Mesendoderm (in vitro differentiated cells): ENCODE measurements at regions not wholly inside any gene's neighbourhood (a gene's known extent, or its start where the extent isn't known, plus 50 kb on each side); places are given as distances from the start of the nearest gene placed in this dataset.
A peak's percentile ranks its signal among the peaks of the same experiment; 100 is the strongest.

ENCODE experiments used
- DNase-seq: peaks from one replicate; pipeline ENCODE4 v3.0.0; 2013
- H2AK5ac ChIP-seq: 2 replicates; pipeline ENCODE4 v1.6.1; 2013; ENCODE audit warnings: low read length, inconsistent platforms
- H2BK120ac ChIP-seq: 2 replicates; pipeline ENCODE4 v1.6.1; 2013; ENCODE audit warnings: low read depth, mild to moderate bottlenecking, low read length, moderate library complexity, mixed read lengths
- H2BK15ac ChIP-seq: replicated peaks from 2 replicates; pipeline ENCODE4 v1.6.1; 2013; ENCODE audit warnings: low read depth, mild to moderate bottlenecking, moderate library complexity
- H2BK5ac ChIP-seq: 2 replicates; pipeline ENCODE4 v1.6.1; 2013; ENCODE audit warnings: low read length, inconsistent platforms
- H3K18ac ChIP-seq: 2 replicates; pipeline ENCODE4 v1.6.1; 2013; ENCODE audit warnings: mild to moderate bottlenecking, low read length, mixed read lengths
- H3K23ac ChIP-seq: one replicate; pipeline ENCODE4 v1.6.1; 2013; ENCODE audit warnings: low read length
- H3K27ac ChIP-seq: 2 replicates; pipeline ENCODE4 v1.5.1; 2013; ENCODE audit warnings: low read depth, mild to moderate bottlenecking, inconsistent platforms, low read length, moderate library complexity
- H3K27me3 ChIP-seq: 2 replicates; pipeline ENCODE4 v1.6.1; 2013; ENCODE audit warnings: low read length, control low read depth, mild to moderate bottlenecking, inconsistent platforms; ENCODE audit not compliant: insufficient read depth, poor library complexity
- H3K36me3 ChIP-seq: 2 replicates; pipeline ENCODE4 v1.6.1; 2013; ENCODE audit warnings: low read length, inconsistent platforms; ENCODE audit not compliant: control insufficient read depth, insufficient read depth
- H3K4ac ChIP-seq: one replicate; pipeline ENCODE4 v1.6.1; 2013; ENCODE audit warnings: low read depth, mild to moderate bottlenecking, low read length, moderate library complexity
- H3K4me1 ChIP-seq: 2 replicates; pipeline ENCODE4 v1.6.1; 2013; ENCODE audit warnings: low read depth, low read length, inconsistent platforms; ENCODE audit not compliant: control insufficient read depth
- H3K4me2 ChIP-seq: 2 replicates; pipeline ENCODE4 v1.6.1; 2013; ENCODE audit warnings: low read length
- H3K4me3 ChIP-seq: 2 replicates; pipeline ENCODE4 v1.5.1; 2013; ENCODE audit warnings: mild to moderate bottlenecking, low read length
- H3K56ac ChIP-seq: one replicate; pipeline ENCODE4 v1.6.1; 2013; ENCODE audit warnings: low read length
- H3K79me1 ChIP-seq: 2 replicates; pipeline ENCODE4 v1.6.1; 2013; ENCODE audit warnings: low read length, inconsistent platforms
- H3K79me2 ChIP-seq: 2 replicates; pipeline ENCODE4 v1.6.1; 2013; ENCODE audit warnings: mild to moderate bottlenecking, low read length; ENCODE audit not compliant: control insufficient read depth, insufficient read depth
- H3K9ac ChIP-seq: 2 replicates; pipeline ENCODE4 v1.6.1; 2013; ENCODE audit warnings: low read length, inconsistent platforms
- H4K5ac ChIP-seq: one replicate; pipeline ENCODE4 v1.6.1; 2013; ENCODE audit warnings: low read length
- H4K8ac ChIP-seq: one replicate; pipeline ENCODE4 v1.6.1; 2013; ENCODE audit warnings: low read depth, mild to moderate bottlenecking, control low read depth, low read length, moderate library complexity
- WGBS: extraction: QIAGEN DNeasy Blood & Tissue Kit; methylation state at CpG from one replicate; pipeline ENCODE4 v1.1.7; 2013; ENCODE audit warnings: low lambda C conversion rate, missing lambda C conversion rate; ENCODE audit not compliant: insufficient coverage; ENCODE audit errors: extremely low coverage; 5-methylcytosine and 5-hydroxymethylcytosine counted together

DNA sequence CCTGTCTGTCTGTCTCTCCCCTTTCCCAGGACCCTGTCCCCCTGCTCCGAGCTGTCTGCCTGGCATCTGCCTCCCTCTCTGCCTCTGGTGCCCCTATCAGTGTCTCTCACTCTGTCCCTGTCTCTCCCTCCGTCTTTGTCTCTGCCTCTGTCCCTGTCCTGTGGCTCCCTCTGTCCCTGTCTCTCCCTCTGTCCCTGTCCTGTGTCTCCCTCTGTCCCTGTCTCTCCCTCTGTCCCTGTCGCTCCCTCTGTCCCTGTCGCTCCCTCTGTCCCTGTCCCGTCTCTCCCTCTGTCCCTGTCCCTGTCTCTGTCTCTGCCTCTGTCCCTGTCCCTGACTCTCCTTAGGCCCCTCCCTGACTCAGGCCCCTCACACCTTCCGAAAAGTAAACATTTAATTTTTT lies 75.0 kb upstream of the PAX2 start:
- Histone ChIP-seq H3K4me1 (peaks cover 2% of the 10 kb centered on the region), H2BK15ac (no peak overlapping the region), H3K79me1 (no peaks in the 10 kb centered on the region), H2AK5ac (no peak overlapping the region), H3K56ac (no peak overlapping the region), H3K9ac (peak overlapping the region; percentile 42), H4K8ac (no peak overlapping the region), H3K4me3 (no peak overlapping the region), H3K4me2 (no peak overlapping the region), H3K27ac (no peak overlapping the region), H3K18ac (no peak overlapping the region), H4K5ac (no peak overlapping the region), H3K23ac (no peak overlapping the region), H3K4ac (no peak overlapping the region), H2BK5ac (no peak overlapping the region), H3K27me3 (peaks cover 9% of the 10 kb centered on the region), H3K36me3 (no peaks in the 10 kb centered on the region), H3K79me2 (no peaks in the 10 kb centered on the region), H2BK120ac (no peak overlapping the region)
- WGBS = no CpG with 5 or more reads among the region's 6 CpGs
- DNase-seq = no peak

DNA sequence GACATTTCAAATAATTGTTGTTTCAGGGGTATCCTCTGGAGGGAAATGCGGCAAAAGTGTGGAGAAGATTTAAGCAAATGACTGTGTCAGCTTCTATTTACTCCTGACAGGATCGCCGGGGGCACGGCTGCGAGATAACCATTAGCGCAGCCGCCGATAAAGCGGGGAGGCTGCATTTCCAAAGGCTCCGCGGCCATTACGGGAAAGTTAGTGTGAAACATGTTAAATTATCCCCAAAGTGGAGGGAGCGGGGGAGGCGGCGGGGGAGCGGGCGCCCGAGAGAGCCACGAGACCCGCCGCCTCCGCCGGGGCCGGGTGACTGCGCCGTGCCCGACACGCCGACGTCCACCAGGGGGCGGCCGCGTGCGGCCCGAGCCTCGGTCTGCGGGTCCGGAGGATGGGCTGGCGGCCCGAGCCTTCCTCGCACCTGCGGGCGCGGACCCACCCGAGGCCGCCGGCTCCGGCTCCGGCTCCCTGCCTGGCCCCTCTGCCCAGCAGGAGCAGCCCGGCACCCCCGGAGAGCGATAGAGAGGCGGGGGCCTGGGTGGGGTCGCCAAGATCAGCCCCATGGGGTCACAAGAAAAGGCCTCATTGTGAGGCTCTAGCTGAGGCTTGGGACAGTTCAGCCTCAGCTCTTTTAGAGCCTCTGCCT lies 74.4 kb upstream of the PAX2 start:
- Histone ChIP-seq H2AK5ac (no peak overlapping the region), H3K23ac (no peak overlapping the region), H4K8ac (no peak overlapping the region), H2BK5ac (no peak overlapping the region), H2BK15ac (no peak overlapping the region), H3K4me2 (no peak overlapping the region), H3K4ac (no peak overlapping the region), H3K56ac (peak overlapping the region; percentile 46), H3K4me1 (peaks cover 2% of the 10 kb centered on the region), H3K18ac (no peak overlapping the region), H3K4me3 (no peak overlapping the region), H3K79me2 (no peaks in the 10 kb centered on the region), H3K27me3 (peaks cover 9% of the 10 kb centered on the region), H3K9ac (no peak overlapping the region), H3K36me3 (no peaks in the 10 kb centered on the region), H2BK120ac (no peak overlapping the region), H4K5ac (no peak overlapping the region), H3K79me1 (no peaks in the 10 kb centered on the region), H3K27ac (no peak overlapping the region)
- DNase-seq = peak; percentile 44
- WGBS = no CpG with 5 or more reads among the region's 54 CpGs

DNA sequence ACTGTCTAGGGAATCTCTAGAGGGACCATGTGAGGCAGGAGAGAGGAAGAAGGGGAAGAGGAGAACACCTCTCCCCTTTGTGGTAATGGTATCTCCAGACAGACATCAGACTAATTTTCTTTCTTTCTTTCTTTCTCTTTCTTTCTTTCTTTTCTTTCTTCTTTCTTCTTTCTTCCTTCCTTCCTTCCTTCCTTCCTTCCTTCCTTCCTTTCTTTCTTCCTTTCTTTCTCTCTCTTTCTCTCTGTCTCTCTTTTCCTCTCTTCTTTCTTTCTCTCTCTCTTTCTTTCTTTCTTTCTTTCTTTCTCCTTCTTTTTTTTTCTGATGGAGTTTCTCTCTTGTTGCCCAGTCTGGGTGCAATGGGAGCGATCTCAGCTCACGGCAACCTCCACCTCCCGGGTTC lies 73.2 kb upstream of the PAX2 start:
- peaks cover 2% of the 10 kb centered on the region for H3K4me1 ChIP-seq
- DNase-seq = no peak
- no peak overlapping the region for H3K23ac ChIP-seq
- H3K27me3 ChIP-seq = peaks cover 9% of the 10 kb centered on the region
- H3K36me3 ChIP-seq = no peaks in the 10 kb centered on the region
- H2BK15ac ChIP-seq = no peak overlapping the region
- H3K27ac ChIP-seq = no peak overlapping the region
- H3K18ac ChIP-seq = no peak overlapping the region
- no CpG with 5 or more reads among the region's 3 CpGs for WGBS
- no peak overlapping the region for H4K8ac ChIP-seq
- no peak overlapping the region for H3K4ac ChIP-seq
- H3K56ac ChIP-seq = no peak overlapping the region
- no peaks in the 10 kb centered on the region for H3K79me1 ChIP-seq
- H3K4me2 ChIP-seq = no peak overlapping the region
- H2BK5ac ChIP-seq = no peak overlapping the region
- H3K4me3 ChIP-seq = no peak overlapping the region
- H2BK120ac ChIP-seq = no peak overlapping the region
- H2AK5ac ChIP-seq = no peak overlapping the region
- H4K5ac ChIP-seq = no peak overlapping the region
- no peaks in the 10 kb centered on the region for H3K79me2 ChIP-seq
- no peak overlapping the region for H3K9ac ChIP-seq

DNA sequence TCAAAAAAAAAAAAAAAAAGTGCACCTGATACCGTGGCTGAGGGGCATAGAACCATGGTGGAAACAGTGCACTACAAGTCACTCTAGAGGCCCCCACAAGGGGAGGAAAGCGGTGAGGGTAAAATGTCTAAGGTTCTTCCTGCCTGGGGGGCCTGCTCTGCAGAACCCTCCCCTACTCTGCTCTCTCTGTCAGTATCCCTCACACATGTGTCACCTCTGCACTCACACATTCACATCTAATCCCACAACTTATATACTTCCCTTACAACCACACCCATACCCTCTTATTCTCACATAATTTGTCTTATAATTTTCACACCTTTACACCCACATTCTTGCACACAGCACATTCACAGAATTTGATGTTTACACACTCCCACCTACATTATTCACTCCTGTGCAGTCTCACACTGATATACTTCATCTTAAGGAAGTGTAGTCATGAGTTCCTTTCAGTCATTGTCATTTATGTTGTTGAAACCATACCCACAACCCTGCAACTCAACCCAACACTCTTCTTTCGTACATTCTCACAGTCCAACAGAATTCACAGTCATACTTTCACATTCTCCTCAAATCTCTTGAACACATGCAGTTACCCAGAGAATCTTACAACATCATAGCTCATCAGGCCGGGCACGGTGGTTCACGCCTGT lies 68.0 kb upstream of the PAX2 start:
- Histone ChIP-seq H3K79me1 (no peaks in the 10 kb centered on the region), H2BK5ac (no peak overlapping the region), H3K9ac (no peak overlapping the region), H4K5ac (no peak overlapping the region), H3K23ac (no peak overlapping the region), H3K4me1 (no peaks in the 10 kb centered on the region), H2AK5ac (no peak overlapping the region), H3K79me2 (no peaks in the 10 kb centered on the region), H3K4ac (no peak overlapping the region), H3K36me3 (no peaks in the 10 kb centered on the region), H3K27ac (no peak overlapping the region), H2BK120ac (no peak overlapping the region), H3K18ac (no peak overlapping the region), H3K4me2 (no peak overlapping the region), H2BK15ac (no peak overlapping the region), H3K56ac (no peak overlapping the region), H3K4me3 (no peak overlapping the region), H3K27me3 (peaks cover 6% of the 10 kb centered on the region), H4K8ac (no peak overlapping the region)
- no peak for DNase-seq
- WGBS = 100% methylated on average over 1 of the region's 6 CpGs

DNA sequence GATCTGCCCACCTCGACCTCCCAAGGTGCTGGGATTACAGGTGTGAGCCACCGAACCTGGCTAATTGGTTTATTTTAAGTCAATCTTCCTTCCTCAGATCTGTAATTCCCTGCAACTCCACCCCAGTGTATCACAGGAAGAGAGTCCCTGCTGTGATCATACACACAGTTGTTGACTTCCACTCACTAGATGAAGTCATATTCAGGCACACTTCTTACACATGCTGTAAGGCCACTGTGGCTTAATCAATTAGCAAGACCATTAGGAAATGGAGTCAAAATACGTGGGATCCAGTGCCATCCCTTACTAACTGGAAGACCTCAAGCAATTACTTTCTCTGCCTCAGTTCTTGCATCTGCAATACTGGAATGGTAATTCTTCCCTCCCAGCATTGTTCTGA lies 66.1 kb upstream of the PAX2 start:
- WGBS = no CpG with 5 or more reads among the region's 3 CpGs
- Histone ChIP-seq H4K8ac (no peak overlapping the region), H3K27me3 (peaks cover 10% of the 10 kb centered on the region), H3K9ac (no peak overlapping the region), H2BK15ac (no peak overlapping the region), H3K27ac (no peak overlapping the region), H3K4me1 (peaks cover 2% of the 10 kb centered on the region), H3K56ac (no peak overlapping the region), H3K18ac (no peak overlapping the region), H2BK5ac (no peak overlapping the region), H3K23ac (no peak overlapping the region), H2BK120ac (no peak overlapping the region), H3K36me3 (no peaks in the 10 kb centered on the region), H4K5ac (no peak overlapping the region), H2AK5ac (no peak overlapping the region), H3K4me3 (no peak overlapping the region), H3K79me2 (no peaks in the 10 kb centered on the region), H3K4me2 (no peak overlapping the region), H3K79me1 (no peaks in the 10 kb centered on the region), H3K4ac (no peak overlapping the region)
- DNase-seq = no peak

DNA sequence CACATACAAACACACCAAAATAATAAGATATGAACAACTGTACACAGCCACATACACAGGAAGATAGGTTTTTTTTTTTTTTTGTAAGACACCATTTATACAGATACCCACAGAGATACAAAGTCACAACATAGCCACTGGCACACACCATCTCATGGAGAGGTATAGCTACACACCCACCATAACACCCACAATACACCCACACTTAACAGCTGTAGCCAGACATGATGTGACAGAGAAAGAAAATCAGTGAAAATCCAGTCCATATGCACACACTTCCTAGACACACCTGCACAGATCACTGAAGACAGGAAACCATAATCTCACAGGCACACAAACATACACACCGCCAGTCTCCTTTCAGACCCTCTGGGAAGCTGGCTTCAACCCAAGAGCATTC lies 62.4 kb upstream of the PAX2 start:
- H3K23ac ChIP-seq = no peak overlapping the region
- H3K4me1 ChIP-seq = peaks cover 2% of the 10 kb centered on the region
- no peak overlapping the region for H2AK5ac ChIP-seq
- H3K9ac ChIP-seq = no peak overlapping the region
- no peak overlapping the region for H4K8ac ChIP-seq
- no peak overlapping the region for H4K5ac ChIP-seq
- H3K4me3 ChIP-seq = no peak overlapping the region
- DNase-seq = no peak
- H3K56ac ChIP-seq = no peak overlapping the region
- no peaks in the 10 kb centered on the region for H3K36me3 ChIP-seq
- H3K79me1 ChIP-seq = no peaks in the 10 kb centered on the region
- no peak overlapping the region for H2BK15ac ChIP-seq
- no peak overlapping the region for H3K4me2 ChIP-seq
- no peak overlapping the region for H3K4ac ChIP-seq
- no CpG with 5 or more reads among the region's 1 CpG for WGBS
- peaks cover 13% of the 10 kb centered on the region for H3K27me3 ChIP-seq
- H2BK5ac ChIP-seq = no peak overlapping the region
- no peak overlapping the region for H3K27ac ChIP-seq
- H3K79me2 ChIP-seq = no peaks in the 10 kb centered on the region
- no peak overlapping the region for H3K18ac ChIP-seq
- H2BK120ac ChIP-seq = no peak overlapping the region
